GM23338 (cell line): ENCODE measurements at regions not wholly inside any gene's neighbourhood (a gene's known extent, or its start where the extent isn't known, plus 50 kb on each side); places are given as distances from the start of the nearest gene placed in this dataset.

Experiments
- ATAC-seq: fragments of 200-7000 bp; cut with Tn5 transposase; 3 replicates; pipeline ENCODE4 v1.9.1; 2020
- DNase-seq: peaks from one replicate; pipeline ENCODE4 v3.0.0-alpha.2; 2015; ENCODE audit warnings: low spot score
- H2AFZ ChIP-seq: fragments of 200-600 bp; sonication (generic); 2 replicates; pipeline ENCODE4 v1.8.0; 2016; ENCODE audit warnings: antibody characterized with exemption, mild to moderate bottlenecking, moderate library complexity
- H3F3A ChIP-seq: fragments of 200-600 bp; sonication (generic); replicated peaks from 2 replicates; pipeline ENCODE4 v1.8.0; 2017; ENCODE audit warnings: antibody characterized with exemption, mixed run types, low read depth
- H3K27ac ChIP-seq: fragments of 200-600 bp; sonication (generic); 2 replicates; pipeline ENCODE4 v1.6.1; 2016; ENCODE audit warnings: low read depth
- H3K27me3 ChIP-seq: fragments of 200-600 bp; sonication (generic); 2 replicates; pipeline ENCODE4 v1.8.0; 2016; ENCODE audit warnings: mild to moderate bottlenecking, mixed run types, moderate library complexity; ENCODE audit not compliant: insufficient read depth
- H3K36me3 ChIP-seq: fragments of 200-600 bp; sonication (generic); 2 replicates; pipeline ENCODE4 v1.8.0; 2016; ENCODE audit warnings: mild to moderate bottlenecking; ENCODE audit not compliant: insufficient read depth
- H3K4me1 ChIP-seq: fragments of 200-600 bp; sonication (generic); 2 replicates; pipeline ENCODE4 v1.8.0; 2016; ENCODE audit warnings: mild to moderate bottlenecking, moderate library complexity; ENCODE audit not compliant: insufficient read depth
- H3K4me2 ChIP-seq: fragments of 200-600 bp; sonication (generic); 2 replicates; pipeline ENCODE4 v1.7.1; 2017; ENCODE audit warnings: mixed run types
- H3K4me3 ChIP-seq: fragments of 200-600 bp; sonication (generic); 2 replicates; pipeline ENCODE4 v1.6.1; 2016; ENCODE audit warnings: mixed run types
- H3K79me2 ChIP-seq: fragments of 200-600 bp; sonication (generic); replicated peaks from 2 replicates; pipeline ENCODE4 v1.8.0; 2017; ENCODE audit warnings: mild to moderate bottlenecking; ENCODE audit not compliant: insufficient read depth
- H3K9me2 ChIP-seq: fragments of 200-600 bp; sonication (generic); 2 replicates; pipeline ENCODE4 v1.8.0; 2017; ENCODE audit not compliant: insufficient read depth
- H4K20me1 ChIP-seq: fragments of 200-600 bp; sonication (generic); replicated peaks from 2 replicates; pipeline ENCODE4 v1.8.0; 2017; ENCODE audit warnings: mild to moderate bottlenecking; ENCODE audit not compliant: insufficient read depth
- H3K27ac Mint-ChIP-seq: 2 replicates; pipeline ENCODE4 v1.8.0; 2020; ENCODE audit warnings: inconsistent platforms, mild to moderate bottlenecking, moderate library complexity, mixed read lengths
- H3K27me3 Mint-ChIP-seq: 3 replicates; pipeline ENCODE4 v1.8.0; 2022; ENCODE audit warnings: low read depth, mild to moderate bottlenecking, moderate library complexity, mixed read lengths, inconsistent platforms; ENCODE audit not compliant: insufficient read depth, poor library complexity
- H3K36me3 Mint-ChIP-seq: 3 replicates; pipeline ENCODE4 v1.8.0; 2021; ENCODE audit warnings: low read depth, mild to moderate bottlenecking, inconsistent platforms, moderate library complexity, mixed read lengths
- H3K4me1 Mint-ChIP-seq: 3 replicates; pipeline ENCODE4 v1.8.0; 2020; ENCODE audit warnings: mild to moderate bottlenecking, inconsistent platforms, mixed read lengths
- H3K4me3 Mint-ChIP-seq: 3 replicates; pipeline ENCODE4 v1.8.0; 2021; ENCODE audit warnings: moderate library complexity, mild to moderate bottlenecking, inconsistent platforms, mixed read lengths
- H3K9me3 Mint-ChIP-seq: 3 replicates; pipeline ENCODE4 v1.8.0; 2020; ENCODE audit warnings: moderate library complexity, mild to moderate bottlenecking, inconsistent platforms, mixed read lengths
- CREB1 ChIP-seq: fragments of 250-450 bp; sonication (Bioruptor Pico); IDR thresholded peaks from 2 replicates; pipeline ENCODE4 v1.5.0; 2020; ENCODE audit warnings: low read depth, mild to moderate bottlenecking, moderate library complexity
- JUNB ChIP-seq: IDR thresholded peaks from one replicate; pipeline ENCODE4 v1.6.1; 2016; ENCODE audit warnings: antibody characterized with exemption; ENCODE audit not compliant: unreplicated experiment
- NANOG ChIP-seq: IDR thresholded peaks from 2 replicates; pipeline ENCODE4 v1.6.1; 2016; ENCODE audit warnings: antibody characterized with exemption, borderline replicate concordance
- POLR2AphosphoS5 ChIP-seq: IDR thresholded peaks from 2 replicates; pipeline ENCODE4 v1.6.1; 2016; ENCODE audit warnings: antibody characterized with exemption, low read depth
- STAT1 ChIP-seq: IDR thresholded peaks from one replicate; pipeline ENCODE4 v1.6.1; 2016; ENCODE audit warnings: antibody characterized with exemption; ENCODE audit not compliant: unreplicated experiment
- ZNF114 ChIP-seq: fragments of 250-450 bp; sonication (Bioruptor Pico); IDR thresholded peaks from 2 replicates; pipeline ENCODE4 v1.5.0; 2020; ENCODE audit warnings: mild to moderate bottlenecking, moderate library complexity
- ZNF331 ChIP-seq: fragments of 250-450 bp; sonication (Bioruptor Pico); IDR thresholded peaks from 2 replicates; pipeline ENCODE4 v1.5.0; 2020; ENCODE audit warnings: low read depth, mild to moderate bottlenecking, moderate library complexity
- TF ChIP-seq, protein P1 (sequence below): IDR thresholded peaks from 2 replicates; pipeline ENCODE4 v1.6.1; 2016; ENCODE audit warnings: antibody characterized with exemption
- TF ChIP-seq, protein P2 (sequence below), 2 experiments: fragments of 200-600 bp in 1 of 2; sonication (generic) in 1 of 2; conservative IDR thresholded peaks; 2 replicates each; pipeline versions ENCODE4 v1.5.1 to v1.6.1; 2016 to 2017; ENCODE audit warnings: antibody characterized with exemption in 2 of 2, low read depth in 2 of 2, mild to moderate bottlenecking in 2 of 2, moderate library complexity in 1 of 2
- TF ChIP-seq, protein P3 (sequence below): fragments of 250-450 bp; sonication (Bioruptor Pico); IDR thresholded peaks from 2 replicates; pipeline ENCODE4 v1.5.0; 2020; ENCODE audit warnings: mild to moderate bottlenecking, moderate library complexity

GRCh38 chr7:8354503-8354902, 78.9 kb upstream of the NXPH1 start (continued):
- TF ChIP-seq, protein P1, sequence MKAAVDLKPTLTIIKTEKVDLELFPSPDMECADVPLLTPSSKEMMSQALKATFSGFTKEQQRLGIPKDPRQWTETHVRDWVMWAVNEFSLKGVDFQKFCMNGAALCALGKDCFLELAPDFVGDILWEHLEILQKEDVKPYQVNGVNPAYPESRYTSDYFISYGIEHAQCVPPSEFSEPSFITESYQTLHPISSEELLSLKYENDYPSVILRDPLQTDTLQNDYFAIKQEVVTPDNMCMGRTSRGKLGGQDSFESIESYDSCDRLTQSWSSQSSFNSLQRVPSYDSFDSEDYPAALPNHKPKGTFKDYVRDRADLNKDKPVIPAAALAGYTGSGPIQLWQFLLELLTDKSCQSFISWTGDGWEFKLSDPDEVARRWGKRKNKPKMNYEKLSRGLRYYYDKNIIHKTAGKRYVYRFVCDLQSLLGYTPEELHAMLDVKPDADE = no peak
- TF ChIP-seq ZNF331 (no peak), NANOG (no peak), JUNB (no peak), ZNF114 (CRISPR knock-in tag) (no peak)
- TF ChIP-seq, protein P2, sequence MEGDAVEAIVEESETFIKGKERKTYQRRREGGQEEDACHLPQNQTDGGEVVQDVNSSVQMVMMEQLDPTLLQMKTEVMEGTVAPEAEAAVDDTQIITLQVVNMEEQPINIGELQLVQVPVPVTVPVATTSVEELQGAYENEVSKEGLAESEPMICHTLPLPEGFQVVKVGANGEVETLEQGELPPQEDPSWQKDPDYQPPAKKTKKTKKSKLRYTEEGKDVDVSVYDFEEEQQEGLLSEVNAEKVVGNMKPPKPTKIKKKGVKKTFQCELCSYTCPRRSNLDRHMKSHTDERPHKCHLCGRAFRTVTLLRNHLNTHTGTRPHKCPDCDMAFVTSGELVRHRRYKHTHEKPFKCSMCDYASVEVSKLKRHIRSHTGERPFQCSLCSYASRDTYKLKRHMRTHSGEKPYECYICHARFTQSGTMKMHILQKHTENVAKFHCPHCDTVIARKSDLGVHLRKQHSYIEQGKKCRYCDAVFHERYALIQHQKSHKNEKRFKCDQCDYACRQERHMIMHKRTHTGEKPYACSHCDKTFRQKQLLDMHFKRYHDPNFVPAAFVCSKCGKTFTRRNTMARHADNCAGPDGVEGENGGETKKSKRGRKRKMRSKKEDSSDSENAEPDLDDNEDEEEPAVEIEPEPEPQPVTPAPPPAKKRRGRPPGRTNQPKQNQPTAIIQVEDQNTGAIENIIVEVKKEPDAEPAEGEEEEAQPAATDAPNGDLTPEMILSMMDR (conservative IDR thresholded peaks at IDR 0.05; ENCODE audit: low read depth in 2 of 2) = no peak

GRCh38 chr7:8356071-8356470, 77.3 kb upstream of the NXPH1 start:
- DNase-seq = no peak
- Histone ChIP-seq H3K4me1 (peaks cover 17% of the 10 kb centered on the region), H3K27ac (no peak overlapping the region), H3K9me2 (0 out of 2 replicates have a peak, but pooled peaks cover 11% of the 10 kb centered on the region), H3K36me3 (no peaks in the 10 kb centered on the region), H3K4me2 (no peak overlapping the region), H3K79me2 (no peaks in the 10 kb centered on the region), H4K20me1 (no peaks in the 10 kb centered on the region), H2AFZ (no peak overlapping the region), H3K4me3 (no peak overlapping the region), H3F3A (no peaks in the 10 kb centered on the region; the same call in 1 of the 2 replicates), H3K27me3 (no peaks in the 10 kb centered on the region)
- ATAC-seq = no peak
- Mint-ChIP-seq H3K36me3 (peaks cover 54% of the 10 kb centered on the region; the same call in 2 of the 3 replicates), H3K4me3 (no peak overlapping the region), H3K27me3 (no peaks in the 10 kb centered on the region), H3K4me1 (peaks cover 15% of the 10 kb centered on the region), H3K27ac (no peak overlapping the region), H3K9me3 (peaks cover 31% of the 10 kb centered on the region)
- no peak for TF ChIP-seq STAT1
- TF ChIP-seq CREB1 (CRISPR knock-in tag) = no peak

- Histone ChIP-seq H3K79me2 (no peaks in the 10 kb centered on the region), H3K4me3 (no peak overlapping the region), H3K36me3 (no peaks in the 10 kb centered on the region), H3F3A (no peaks in the 10 kb centered on the region; the same call in 1 of the 2 replicates), H4K20me1 (no peaks in the 10 kb centered on the region), H3K27me3 (no peaks in the 10 kb centered on the region), H3K4me2 (no peak overlapping the region), H3K27ac (no peak overlapping the region), H2AFZ (no peak overlapping the region), H3K9me2 (0 out of 2 replicates have a peak, but pooled peaks cover 8% of the 10 kb centered on the region), H3K4me1 (peaks cover 31% of the 10 kb centered on the region)
- peaks cover 48% of the 10 kb centered on the region; the same call in 2 of the 3 replicates for H3K36me3 Mint-ChIP-seq
- H3K4me3 Mint-ChIP-seq = no peak overlapping the region
- H3K4me1 Mint-ChIP-seq = peaks cover 26% of the 10 kb centered on the region
- no peak for ATAC-seq
- DNase-seq = no peak
- peaks cover 24% of the 10 kb centered on the region for H3K9me3 Mint-ChIP-seq
- no peaks in the 10 kb centered on the region for H3K27me3 Mint-ChIP-seq
- H3K27ac Mint-ChIP-seq = no peak overlapping the region; the same call in 1 of the 2 replicates
- TF ChIP-seq, protein P1 = no peak
- TF ChIP-seq, protein P3, sequence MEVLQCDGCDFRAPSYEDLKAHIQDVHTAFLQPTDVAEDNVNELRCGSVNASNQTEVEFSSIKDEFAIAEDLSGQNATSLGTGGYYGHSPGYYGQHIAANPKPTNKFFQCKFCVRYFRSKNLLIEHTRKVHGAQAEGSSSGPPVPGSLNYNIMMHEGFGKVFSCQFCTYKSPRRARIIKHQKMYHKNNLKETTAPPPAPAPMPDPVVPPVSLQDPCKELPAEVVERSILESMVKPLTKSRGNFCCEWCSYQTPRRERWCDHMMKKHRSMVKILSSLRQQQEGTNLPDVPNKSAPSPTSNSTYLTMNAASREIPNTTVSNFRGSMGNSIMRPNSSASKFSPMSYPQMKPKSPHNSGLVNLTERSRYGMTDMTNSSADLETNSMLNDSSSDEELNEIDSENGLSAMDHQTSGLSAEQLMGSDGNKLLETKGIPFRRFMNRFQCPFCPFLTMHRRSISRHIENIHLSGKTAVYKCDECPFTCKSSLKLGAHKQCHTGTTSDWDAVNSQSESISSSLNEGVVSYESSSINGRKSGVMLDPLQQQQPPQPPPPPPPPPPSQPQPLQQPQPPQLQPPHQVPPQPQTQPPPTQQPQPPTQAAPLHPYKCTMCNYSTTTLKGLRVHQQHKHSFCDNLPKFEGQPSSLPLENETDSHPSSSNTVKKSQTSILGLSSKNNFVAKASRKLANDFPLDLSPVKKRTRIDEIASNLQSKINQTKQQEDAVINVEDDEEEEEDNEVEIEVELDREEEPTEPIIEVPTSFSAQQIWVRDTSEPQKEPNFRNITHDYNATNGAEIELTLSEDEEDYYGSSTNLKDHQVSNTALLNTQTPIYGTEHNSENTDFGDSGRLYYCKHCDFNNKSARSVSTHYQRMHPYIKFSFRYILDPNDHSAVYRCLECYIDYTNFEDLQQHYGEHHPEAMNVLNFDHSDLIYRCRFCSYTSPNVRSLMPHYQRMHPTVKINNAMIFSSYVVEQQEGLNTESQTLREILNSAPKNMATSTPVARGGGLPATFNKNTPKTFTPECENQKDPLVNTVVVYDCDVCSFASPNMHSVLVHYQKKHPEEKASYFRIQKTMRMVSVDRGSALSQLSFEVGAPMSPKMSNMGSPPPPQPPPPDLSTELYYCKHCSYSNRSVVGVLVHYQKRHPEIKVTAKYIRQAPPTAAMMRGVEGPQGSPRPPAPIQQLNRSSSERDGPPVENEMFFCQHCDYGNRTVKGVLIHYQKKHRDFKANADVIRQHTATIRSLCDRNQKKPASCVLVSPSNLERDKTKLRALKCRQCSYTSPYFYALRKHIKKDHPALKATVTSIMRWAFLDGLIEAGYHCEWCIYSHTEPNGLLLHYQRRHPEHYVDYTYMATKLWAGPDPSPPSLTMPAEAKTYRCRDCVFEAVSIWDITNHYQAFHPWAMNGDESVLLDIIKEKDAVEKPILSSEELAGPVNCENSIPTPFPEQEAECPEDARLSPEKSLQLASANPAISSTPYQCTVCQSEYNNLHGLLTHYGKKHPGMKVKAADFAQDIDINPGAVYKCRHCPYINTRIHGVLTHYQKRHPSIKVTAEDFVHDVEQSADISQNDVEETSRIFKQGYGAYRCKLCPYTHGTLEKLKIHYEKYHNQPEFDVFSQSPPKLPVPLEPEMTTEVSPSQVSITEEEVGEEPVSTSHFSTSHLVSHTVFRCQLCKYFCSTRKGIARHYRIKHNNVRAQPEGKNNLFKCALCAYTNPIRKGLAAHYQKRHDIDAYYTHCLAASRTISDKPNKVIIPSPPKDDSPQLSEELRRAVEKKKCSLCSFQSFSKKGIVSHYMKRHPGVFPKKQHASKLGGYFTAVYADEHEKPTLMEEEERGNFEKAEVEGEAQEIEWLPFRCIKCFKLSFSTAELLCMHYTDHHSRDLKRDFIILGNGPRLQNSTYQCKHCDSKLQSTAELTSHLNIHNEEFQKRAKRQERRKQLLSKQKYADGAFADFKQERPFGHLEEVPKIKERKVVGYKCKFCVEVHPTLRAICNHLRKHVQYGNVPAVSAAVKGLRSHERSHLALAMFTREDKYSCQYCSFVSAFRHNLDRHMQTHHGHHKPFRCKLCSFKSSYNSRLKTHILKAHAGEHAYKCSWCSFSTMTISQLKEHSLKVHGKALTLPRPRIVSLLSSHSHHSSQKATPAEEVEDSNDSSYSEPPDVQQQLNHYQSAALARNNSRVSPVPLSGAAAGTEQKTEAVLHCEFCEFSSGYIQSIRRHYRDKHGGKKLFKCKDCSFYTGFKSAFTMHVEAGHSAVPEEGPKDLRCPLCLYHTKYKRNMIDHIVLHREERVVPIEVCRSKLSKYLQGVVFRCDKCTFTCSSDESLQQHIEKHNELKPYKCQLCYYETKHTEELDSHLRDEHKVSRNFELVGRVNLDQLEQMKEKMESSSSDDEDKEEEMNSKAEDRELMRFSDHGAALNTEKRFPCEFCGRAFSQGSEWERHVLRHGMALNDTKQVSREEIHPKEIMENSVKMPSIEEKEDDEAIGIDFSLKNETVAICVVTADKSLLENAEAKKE = no peak
- TF ChIP-seq ZNF331 (no peak), POLR2AphosphoS5 (no peak)
Measured at GRCh38 chr7:8357536-8357935, 75.9 kb upstream of the NXPH1 start.
